NCI-H82 treated with DMSO at 0.1 percent for 48 hours (cell line): ENCODE measurements at regions not wholly inside any gene's neighbourhood (a gene's known extent, or its start where the extent isn't known, plus 50 kb on each side); places are given as distances from the start of the nearest gene placed in this dataset.

Experiments
- DNase-seq: peaks from one replicate; lab custom pipeline; 2025; ENCODE audit not compliant: unreplicated experiment; lab: John Stamatoyannopoulos, UW

- DNase-seq = no peak
Observed at GRCh38 chr1:221801773-221802516, 60.1 kb upstream of the DUSP10 start.

- no peak for DNase-seq
Observed at GRCh38 chr1:221801251-221801661, 59.4 kb upstream of the DUSP10 start.

- no peak for DNase-seq
Observed at GRCh38 chr1:221800831-221801230, 58.9 kb upstream of the DUSP10 start.

- no peak for DNase-seq
Observed at GRCh38 chr1:221797506-221797905, 55.6 kb upstream of the DUSP10 start.

GRCh38 chr1:221796700-221797099 is 54.8 kb upstream of the DUSP10 start:
- no peak for DNase-seq

GRCh38 chr1:221795380-221795779 is 53.5 kb upstream of the DUSP10 start:
- no peak for DNase-seq

GRCh38 chr1:221794935-221795334 is 53.0 kb upstream of the DUSP10 start:
- no peak for DNase-seq

- DNase-seq = no peak
Observed at GRCh38 chr1:221794079-221794670, 52.3 kb upstream of the DUSP10 start.

- DNase-seq = no peak
Observed at GRCh38 chr1:221793439-221794078, 51.7 kb upstream of the DUSP10 start.

GRCh38 chr1:221791846-221792245 is 50.0 kb upstream of the DUSP10 start:
- no peak for DNase-seq
